Fibroblast of lung (primary cell): ENCODE measurements at regions not wholly inside any gene's neighbourhood (a gene's known extent, or its start where the extent isn't known, plus 50 kb on each side); places are given as distances from the start of the nearest gene placed in this dataset.

ENCODE experiments used
- DNase-seq, 2 donors: peaks; one replicate each; pipeline versions ENCODE4 v3.0.0 to v3.0.0-alpha.2; 2010; ENCODE audit warnings: low read depth in 2 of 2
- H2AFZ ChIP-seq: 2 replicates; pipeline ENCODE4 v1.5.1; 2012; ENCODE audit warnings: low read length, control low read depth, inconsistent platforms
- H3K27ac ChIP-seq: 2 replicates; pipeline ENCODE4 v1.5.1; 2011; ENCODE audit warnings: low read length, control low read depth; ENCODE audit not compliant: insufficient read depth
- H3K27me3 ChIP-seq: 2 replicates; pipeline ENCODE4 v1.5.1; 2011; ENCODE audit warnings: mild to moderate bottlenecking, low read length; ENCODE audit not compliant: control insufficient read depth, insufficient read depth
- H3K36me3 ChIP-seq: 2 replicates; pipeline ENCODE4 v1.5.1; 2011; ENCODE audit warnings: low read length; ENCODE audit not compliant: control insufficient read depth, insufficient read depth
- H3K4me1 ChIP-seq: 2 replicates; pipeline ENCODE4 v1.5.1; 2011; ENCODE audit warnings: low read length; ENCODE audit not compliant: control insufficient read depth, insufficient read depth; ENCODE audit errors: extremely low read depth
- H3K4me2 ChIP-seq: 2 replicates; pipeline ENCODE4 v1.5.1; 2011; ENCODE audit warnings: low read length, control low read depth; ENCODE audit not compliant: insufficient read depth; ENCODE audit errors: extremely low read depth
- H3K4me3 ChIP-seq, 4 experiments: fragments of 200-600 bp in 1 of 4; sonication (generic) in 1 of 4; replicated peaks in 1 of 4; 2 replicates each; pipeline ENCODE4 v1.5.1; 2011 to 2016; ENCODE audit warnings: low read length in 4 of 4, low read depth in 3 of 4, mild to moderate bottlenecking in 3 of 4, control low read depth in 2 of 4, inconsistent platforms in 1 of 4, mixed read lengths in 1 of 4; ENCODE audit not compliant: insufficient read depth in 1 of 4; ENCODE audit errors: control extremely low read depth in 1 of 4
- H3K79me2 ChIP-seq: 2 replicates; pipeline ENCODE4 v1.5.1; 2012; ENCODE audit warnings: mild to moderate bottlenecking, low read length, inconsistent platforms; ENCODE audit not compliant: control insufficient read depth, insufficient read depth
- H3K9ac ChIP-seq: 2 replicates; pipeline ENCODE4 v1.5.1; 2011; ENCODE audit warnings: mild to moderate bottlenecking, low read length, control low read depth; ENCODE audit not compliant: insufficient read depth
- H3K9me3 ChIP-seq: 2 replicates; pipeline ENCODE4 v1.5.1; 2012; ENCODE audit warnings: low read depth, low read length; ENCODE audit not compliant: control insufficient read depth, insufficient read depth
- H4K20me1 ChIP-seq: 2 replicates; pipeline ENCODE4 v1.5.1; 2011; ENCODE audit warnings: low read length; ENCODE audit not compliant: control insufficient read depth, insufficient read depth; ENCODE audit errors: extremely low read depth
- EZH2 ChIP-seq: IDR thresholded peaks from 2 replicates; pipeline ENCODE4 v1.5.1; 2012; ENCODE audit warnings: low read length, control low read depth, mild to moderate bottlenecking; ENCODE audit errors: missing control alignments
- TF ChIP-seq, protein P1 (sequence below), 2 donors: IDR thresholded peaks in 1 of 2; conservative IDR thresholded peaks in 1 of 2; 1 replicate in 1 of 2; 2 replicates in 1 of 2; pipeline ENCODE4 v1.5.1; 2011 to 2012; ENCODE audit warnings: low read length in 2 of 2, control low read depth in 1 of 2, inconsistent platforms in 1 of 2, low read depth in 1 of 2, mild to moderate bottlenecking in 1 of 2

DNA sequence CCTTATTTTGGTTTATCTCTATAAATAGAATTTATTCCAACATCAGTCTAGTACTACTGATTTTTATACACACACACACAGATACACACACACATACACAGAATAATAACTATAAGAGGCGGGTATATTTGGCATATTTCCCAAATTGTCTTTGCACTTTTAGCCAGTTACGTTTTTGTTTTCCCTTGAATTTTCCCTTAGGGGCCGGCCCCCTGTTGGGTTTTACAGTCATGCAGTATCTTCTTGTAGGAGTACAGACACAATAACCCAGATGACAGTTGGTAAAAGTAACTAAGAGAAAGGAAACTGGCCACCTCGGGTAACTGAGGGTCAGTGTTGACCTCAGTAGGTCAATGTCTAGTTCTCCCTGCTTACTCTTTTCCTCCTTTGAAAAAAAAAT, 50.9 kb downstream of the DISP1 start:
- no peak overlapping the region for H3K9ac ChIP-seq
- H3K4me3 ChIP-seq: no peak overlapping the region
- no peak for TF ChIP-seq EZH2
- TF ChIP-seq, protein P1, sequence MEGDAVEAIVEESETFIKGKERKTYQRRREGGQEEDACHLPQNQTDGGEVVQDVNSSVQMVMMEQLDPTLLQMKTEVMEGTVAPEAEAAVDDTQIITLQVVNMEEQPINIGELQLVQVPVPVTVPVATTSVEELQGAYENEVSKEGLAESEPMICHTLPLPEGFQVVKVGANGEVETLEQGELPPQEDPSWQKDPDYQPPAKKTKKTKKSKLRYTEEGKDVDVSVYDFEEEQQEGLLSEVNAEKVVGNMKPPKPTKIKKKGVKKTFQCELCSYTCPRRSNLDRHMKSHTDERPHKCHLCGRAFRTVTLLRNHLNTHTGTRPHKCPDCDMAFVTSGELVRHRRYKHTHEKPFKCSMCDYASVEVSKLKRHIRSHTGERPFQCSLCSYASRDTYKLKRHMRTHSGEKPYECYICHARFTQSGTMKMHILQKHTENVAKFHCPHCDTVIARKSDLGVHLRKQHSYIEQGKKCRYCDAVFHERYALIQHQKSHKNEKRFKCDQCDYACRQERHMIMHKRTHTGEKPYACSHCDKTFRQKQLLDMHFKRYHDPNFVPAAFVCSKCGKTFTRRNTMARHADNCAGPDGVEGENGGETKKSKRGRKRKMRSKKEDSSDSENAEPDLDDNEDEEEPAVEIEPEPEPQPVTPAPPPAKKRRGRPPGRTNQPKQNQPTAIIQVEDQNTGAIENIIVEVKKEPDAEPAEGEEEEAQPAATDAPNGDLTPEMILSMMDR (conservative IDR thresholded peaks at IDR 0.05 in 1 of 2, IDR thresholded peaks at IDR 0.05 in 1 of 2; ENCODE audit: low read depth in 1 of 2, low read length in 2 of 2): no peak
- no peak overlapping the region for H3K4me2 ChIP-seq
- no peaks in the 10 kb centered on the region for H3K9me3 ChIP-seq
- no peaks in the 10 kb centered on the region for H3K36me3 ChIP-seq
- H3K4me1 ChIP-seq: no peaks in the 10 kb centered on the region
- no peak for DNase-seq
- no peak overlapping the region for H3K27ac ChIP-seq
- no peaks in the 10 kb centered on the region for H4K20me1 ChIP-seq
- no peak overlapping the region for H2AFZ ChIP-seq
- no peaks in the 10 kb centered on the region for H3K27me3 ChIP-seq
- no peaks in the 10 kb centered on the region for H3K79me2 ChIP-seq

DNA sequence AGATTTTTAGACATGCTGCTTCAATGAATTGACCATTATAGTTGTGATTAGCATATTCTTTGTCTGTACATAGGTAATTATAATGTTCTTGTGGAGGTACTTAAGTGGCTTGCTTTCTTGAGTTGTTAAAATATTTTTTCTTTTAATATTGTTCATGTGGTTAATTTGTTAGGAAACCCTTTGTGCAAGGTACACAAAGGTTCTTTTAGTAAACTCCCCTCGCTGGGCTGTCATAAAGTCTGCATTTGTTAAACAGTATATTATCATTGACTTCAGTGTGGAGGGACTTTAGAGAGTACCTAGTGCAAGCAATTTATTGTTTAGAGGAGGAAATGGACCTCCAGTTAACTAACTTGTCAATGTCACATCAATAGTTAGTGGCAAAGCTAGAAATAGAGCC, 52.5 kb downstream of the DISP1 start:
- TF ChIP-seq, protein P1 (conservative IDR thresholded peaks at IDR 0.05 in 1 of 2, IDR thresholded peaks at IDR 0.05 in 1 of 2; ENCODE audit: low read depth in 1 of 2, low read length in 2 of 2): no peak
- TF ChIP-seq EZH2: no peak

DNA sequence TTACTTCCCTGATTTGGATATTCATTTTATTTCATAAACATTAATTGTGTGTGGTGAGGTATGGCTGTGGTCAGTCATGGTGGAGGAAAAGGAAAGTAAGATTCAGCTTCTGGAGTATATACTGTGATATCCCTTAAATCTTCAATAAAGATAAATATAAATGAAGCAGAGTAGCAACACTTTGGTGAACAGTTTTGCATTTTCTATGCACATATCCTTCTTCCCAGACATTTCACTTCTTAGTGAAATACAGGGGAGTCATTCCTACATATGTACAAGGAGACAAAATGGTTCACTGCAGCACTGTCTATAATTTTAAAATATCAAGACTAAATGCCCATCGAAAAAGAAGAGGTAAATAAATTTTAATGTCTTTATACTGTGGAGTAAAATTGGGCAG, 61.3 kb downstream of the DISP1 start:
- Histone ChIP-seq H3K79me2 (no peaks in the 10 kb centered on the region), H3K27me3 (no peaks in the 10 kb centered on the region), H3K9ac (no peak overlapping the region), H3K9me3 (no peaks in the 10 kb centered on the region), H3K27ac (no peak overlapping the region), H4K20me1 (no peaks in the 10 kb centered on the region), H2AFZ (no peak overlapping the region), H3K36me3 (no peaks in the 10 kb centered on the region), H3K4me3 (no peak overlapping the region), H3K4me1 (no peaks in the 10 kb centered on the region), H3K4me2 (no peak overlapping the region)
- TF ChIP-seq, protein P1 (conservative IDR thresholded peaks at IDR 0.05 in 1 of 2, IDR thresholded peaks at IDR 0.05 in 1 of 2; ENCODE audit: low read depth in 1 of 2, low read length in 2 of 2): no peak
- no peak for TF ChIP-seq EZH2
- no peak for DNase-seq

More for the DNA sequence above, 52.5 kb downstream of the DISP1 start:
- no peak overlapping the region for H3K27ac ChIP-seq
- H3K27me3 ChIP-seq: no peaks in the 10 kb centered on the region
- no peak overlapping the region for H2AFZ ChIP-seq
- no peak overlapping the region for H3K4me3 ChIP-seq
- H3K9me3 ChIP-seq: no peaks in the 10 kb centered on the region
- no peaks in the 10 kb centered on the region for H3K36me3 ChIP-seq
- H4K20me1 ChIP-seq: no peaks in the 10 kb centered on the region
- H3K4me2 ChIP-seq: no peak overlapping the region
- no peak overlapping the region for H3K9ac ChIP-seq
- no peaks in the 10 kb centered on the region for H3K4me1 ChIP-seq
- no peak for DNase-seq
- no peaks in the 10 kb centered on the region for H3K79me2 ChIP-seq
